OCI-LY3 (cell line): ENCODE measurements at regions not wholly inside any gene's neighbourhood (a gene's known extent, or its start where the extent isn't known, plus 50 kb on each side); places are given as distances from the start of the nearest gene placed in this dataset.
A peak's percentile ranks its signal among the peaks of the same experiment; 100 is the strongest.

ENCODE experiments used
- H2AFZ ChIP-seq: fragments of 200-600, 300-600 bp; shearing (Covaris generic); 2 replicates; pipeline ENCODE4 v1.6.0; 2014; ENCODE audit warnings: antibody characterized with exemption, low read depth, low read length
- H3K27ac ChIP-seq: fragments of 200-600, 300-600 bp; sonication (generic); 2 replicates; pipeline ENCODE4 v1.5.1; 2014; ENCODE audit warnings: mild to moderate bottlenecking, low read length, moderate library complexity, mixed read lengths
- H3K27me3 ChIP-seq: fragments of 200-600, 300-600 bp; sonication (generic); 2 replicates; pipeline ENCODE4 v1.6.1; 2014; ENCODE audit warnings: low read depth, low read length, mixed read lengths
- H3K36me3 ChIP-seq: fragments of 200-600, 300-600 bp; sonication (generic); replicated peaks from 2 replicates; pipeline ENCODE3; 2014; ENCODE audit warnings: low read depth, low read length, mixed read lengths
- H3K4me1 ChIP-seq: fragments of 300-600, 200-600 bp; sonication (generic); 2 replicates; pipeline ENCODE4 v1.6.1; 2014; ENCODE audit warnings: low read length, mixed read lengths
- H3K4me2 ChIP-seq: fragments of 200-600, 300-600 bp; sonication (generic); 2 replicates; pipeline ENCODE4 v1.6.1; 2014; ENCODE audit warnings: low read length, mixed read lengths
- H3K4me3 ChIP-seq: fragments of 300-600, 200-600 bp; sonication (generic); 2 replicates; pipeline ENCODE4 v1.5.1; 2014; ENCODE audit warnings: antibody characterized with exemption, mild to moderate bottlenecking, low read length, moderate library complexity
- H3K79me2 ChIP-seq: fragments of 300-600, 200-600 bp; shearing (Covaris generic); 2 replicates; pipeline ENCODE4 v1.6.1; 2014; ENCODE audit warnings: mild to moderate bottlenecking, low read length, mixed read lengths
- H3K9ac ChIP-seq: fragments of 300-600, 200-600 bp; shearing (Covaris generic); 2 replicates; pipeline ENCODE4 v1.6.0; 2014; ENCODE audit warnings: mild to moderate bottlenecking, low read length, moderate library complexity
- H3K9me3 ChIP-seq: fragments of 200-600, 300-600 bp; shearing (Covaris generic); 2 replicates; pipeline ENCODE4 v1.6.1; 2014; ENCODE audit warnings: low read length, mixed read lengths; ENCODE audit not compliant: insufficient read depth
- H4K20me1 ChIP-seq: fragments of 200-600, 300-600 bp; sonication (generic); 2 replicates; pipeline ENCODE4 v1.6.1; 2016; ENCODE audit warnings: low read length, mixed read lengths; ENCODE audit not compliant: insufficient read depth
- EZH2phosphoT487 ChIP-seq: fragments of 200-600 bp; shearing (Covaris generic); IDR thresholded peaks from 2 replicates; pipeline ENCODE4 v1.6.1; 2018; ENCODE audit warnings: antibody characterized with exemption, mixed run types, low read depth
- TF ChIP-seq, protein P1 (sequence below): fragments of 200-600, 300-600 bp; sonication (generic); IDR thresholded peaks from 2 replicates; pipeline ENCODE4 v1.5.1; 2014; ENCODE audit warnings: antibody characterized with exemption, low read length, low read depth

- H4K20me1 ChIP-seq: no peaks in the 10 kb centered on the region
- peak overlapping the region; percentile 49 for H3K4me2 ChIP-seq
- H3K79me2 ChIP-seq: no peaks in the 10 kb centered on the region
- H3K36me3 ChIP-seq: no peaks in the 10 kb centered on the region
- no peaks in the 10 kb centered on the region for H3K9me3 ChIP-seq
- no peak for TF ChIP-seq EZH2phosphoT487
- TF ChIP-seq, protein P1, sequence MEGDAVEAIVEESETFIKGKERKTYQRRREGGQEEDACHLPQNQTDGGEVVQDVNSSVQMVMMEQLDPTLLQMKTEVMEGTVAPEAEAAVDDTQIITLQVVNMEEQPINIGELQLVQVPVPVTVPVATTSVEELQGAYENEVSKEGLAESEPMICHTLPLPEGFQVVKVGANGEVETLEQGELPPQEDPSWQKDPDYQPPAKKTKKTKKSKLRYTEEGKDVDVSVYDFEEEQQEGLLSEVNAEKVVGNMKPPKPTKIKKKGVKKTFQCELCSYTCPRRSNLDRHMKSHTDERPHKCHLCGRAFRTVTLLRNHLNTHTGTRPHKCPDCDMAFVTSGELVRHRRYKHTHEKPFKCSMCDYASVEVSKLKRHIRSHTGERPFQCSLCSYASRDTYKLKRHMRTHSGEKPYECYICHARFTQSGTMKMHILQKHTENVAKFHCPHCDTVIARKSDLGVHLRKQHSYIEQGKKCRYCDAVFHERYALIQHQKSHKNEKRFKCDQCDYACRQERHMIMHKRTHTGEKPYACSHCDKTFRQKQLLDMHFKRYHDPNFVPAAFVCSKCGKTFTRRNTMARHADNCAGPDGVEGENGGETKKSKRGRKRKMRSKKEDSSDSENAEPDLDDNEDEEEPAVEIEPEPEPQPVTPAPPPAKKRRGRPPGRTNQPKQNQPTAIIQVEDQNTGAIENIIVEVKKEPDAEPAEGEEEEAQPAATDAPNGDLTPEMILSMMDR: peak; percentile 63
- peaks cover 22% of the 10 kb centered on the region for H3K4me1 ChIP-seq
- no peak overlapping the region for H3K27ac ChIP-seq
- peak overlapping the region; percentile 57 for H3K4me3 ChIP-seq
- H3K9ac ChIP-seq: peak overlapping the region; percentile 19; the same call in 1 of the 2 replicates
- H2AFZ ChIP-seq: peak overlapping the region; percentile 72
- no peaks in the 10 kb centered on the region for H3K27me3 ChIP-seq
Measured at GRCh38 chr2:104447831-104448434, 406.0 kb upstream of the POU3F3 start.

- Histone ChIP-seq H3K9me3 (no peaks in the 10 kb centered on the region), H4K20me1 (no peaks in the 10 kb centered on the region), H3K27ac (no peak overlapping the region), H3K79me2 (no peaks in the 10 kb centered on the region), H3K4me3 (no peak overlapping the region), H3K4me2 (peak overlapping the region; percentile 49), H3K4me1 (peaks cover 22% of the 10 kb centered on the region), H3K27me3 (no peaks in the 10 kb centered on the region), H3K36me3 (no peaks in the 10 kb centered on the region), H3K9ac (no peak overlapping the region), H2AFZ (peak overlapping the region; percentile 72)
- TF ChIP-seq, protein P1: no peak
- TF ChIP-seq EZH2phosphoT487: no peak
Measured at GRCh38 chr2:104448661-104449440, 405.1 kb upstream of the POU3F3 start.

DNA sequence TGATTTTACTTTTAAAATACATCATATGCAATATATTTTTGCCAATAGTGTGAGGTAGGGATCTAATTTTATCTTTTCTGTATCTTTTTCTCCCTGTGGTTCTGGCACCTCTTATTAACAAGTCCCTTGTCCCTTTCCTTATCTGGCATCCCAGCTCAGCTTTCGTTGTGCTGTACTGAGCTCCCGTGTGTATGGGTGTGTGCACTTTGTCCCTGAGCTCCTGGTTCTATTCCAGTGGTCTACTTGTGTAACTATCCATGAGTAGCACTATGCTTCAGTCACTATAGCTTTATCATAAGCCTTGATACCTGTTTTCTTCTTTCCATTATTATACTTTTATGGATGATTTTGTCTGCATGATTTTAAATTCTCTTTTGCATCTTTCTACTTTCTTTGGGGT lies 401.4 kb upstream of the POU3F3 start:
- Histone ChIP-seq H3K27ac (no peak overlapping the region), H3K4me1 (peaks cover 8% of the 10 kb centered on the region; the same call in 1 of the 2 replicates), H3K9ac (no peak overlapping the region), H3K27me3 (no peaks in the 10 kb centered on the region), H4K20me1 (no peaks in the 10 kb centered on the region), H3K4me3 (no peak overlapping the region), H3K4me2 (no peak overlapping the region), H2AFZ (no peak overlapping the region), H3K36me3 (no peaks in the 10 kb centered on the region), H3K9me3 (no peaks in the 10 kb centered on the region), H3K79me2 (no peaks in the 10 kb centered on the region)
- TF ChIP-seq, protein P1: no peak

DNA sequence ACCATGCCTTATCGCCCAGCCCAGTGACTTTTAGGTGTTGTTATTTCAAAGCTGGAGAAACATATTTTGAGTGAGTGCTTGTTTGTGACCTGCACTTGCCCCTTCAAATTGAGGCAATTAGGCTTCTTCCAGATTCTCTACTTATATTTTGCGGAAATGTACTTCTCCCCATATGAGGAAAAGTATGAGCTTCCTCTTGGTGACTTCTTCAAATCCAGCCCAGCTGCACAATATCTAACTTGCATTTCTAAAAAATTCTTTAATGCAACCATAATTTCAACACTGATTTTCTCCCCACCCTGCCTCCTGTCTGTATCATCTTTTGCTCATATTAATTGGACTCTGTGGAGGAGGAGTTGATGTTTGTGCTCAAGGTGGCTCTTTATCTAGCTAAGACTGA lies 391.2 kb upstream of the POU3F3 start:
- Histone ChIP-seq H3K27me3 (no peaks in the 10 kb centered on the region), H4K20me1 (no peaks in the 10 kb centered on the region)
- no peak for TF ChIP-seq EZH2phosphoT487
- TF ChIP-seq, protein P1: no peak

More for the DNA sequence above, 391.2 kb upstream of the POU3F3 start:
- H3K9me3 ChIP-seq: no peaks in the 10 kb centered on the region
- H3K4me3 ChIP-seq: no peak overlapping the region
- H3K79me2 ChIP-seq: no peaks in the 10 kb centered on the region
- H3K36me3 ChIP-seq: no peaks in the 10 kb centered on the region
- no peak overlapping the region for H3K4me2 ChIP-seq
- H3K27ac ChIP-seq: no peak overlapping the region
- H3K9ac ChIP-seq: no peak overlapping the region
- no peak overlapping the region for H2AFZ ChIP-seq
- peaks cover 11% of the 10 kb centered on the region for H3K4me1 ChIP-seq
